ENCODE measurements at regions not wholly inside any gene's neighbourhood (a gene's known extent, or its start where the extent isn't known, plus 50 kb on each side); places are given as distances from the start of the nearest gene placed in this dataset.

DNA sequence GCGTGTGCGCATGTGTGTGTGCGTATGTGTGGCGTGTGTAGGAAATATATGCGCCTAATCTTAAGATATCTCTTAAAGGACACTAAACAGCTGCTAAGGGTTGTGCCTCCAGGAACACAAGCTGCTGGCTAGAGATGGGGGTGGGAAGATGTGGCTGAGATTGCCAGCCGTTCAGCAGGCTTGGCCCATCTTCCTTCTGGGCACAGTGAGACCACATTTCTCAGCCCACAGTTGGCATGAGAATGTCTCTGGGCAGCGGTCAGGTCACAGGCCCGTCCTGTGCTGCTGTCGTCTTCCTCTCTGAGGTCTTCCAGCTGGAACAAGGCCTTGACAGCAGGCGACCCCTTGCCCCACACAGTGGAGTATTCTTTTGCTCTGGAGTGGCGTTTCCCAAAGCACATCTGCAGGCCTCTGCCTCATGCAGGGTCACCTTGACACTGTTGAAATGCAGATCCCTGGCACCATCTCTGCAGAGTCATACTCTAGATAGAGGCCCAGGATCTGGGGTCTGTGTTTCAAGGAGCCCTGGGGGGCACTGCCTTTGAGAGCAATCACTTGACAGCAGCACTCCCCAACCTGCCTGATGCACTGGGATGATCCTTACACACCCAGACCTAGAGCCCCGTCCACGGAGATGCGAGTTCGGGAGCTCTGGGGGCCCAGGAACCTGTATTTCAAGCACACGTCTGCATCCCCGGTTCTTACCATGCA lies 335.5 kb upstream of the SFSWAP start:
- TF ChIP-seq, protein P1, sequence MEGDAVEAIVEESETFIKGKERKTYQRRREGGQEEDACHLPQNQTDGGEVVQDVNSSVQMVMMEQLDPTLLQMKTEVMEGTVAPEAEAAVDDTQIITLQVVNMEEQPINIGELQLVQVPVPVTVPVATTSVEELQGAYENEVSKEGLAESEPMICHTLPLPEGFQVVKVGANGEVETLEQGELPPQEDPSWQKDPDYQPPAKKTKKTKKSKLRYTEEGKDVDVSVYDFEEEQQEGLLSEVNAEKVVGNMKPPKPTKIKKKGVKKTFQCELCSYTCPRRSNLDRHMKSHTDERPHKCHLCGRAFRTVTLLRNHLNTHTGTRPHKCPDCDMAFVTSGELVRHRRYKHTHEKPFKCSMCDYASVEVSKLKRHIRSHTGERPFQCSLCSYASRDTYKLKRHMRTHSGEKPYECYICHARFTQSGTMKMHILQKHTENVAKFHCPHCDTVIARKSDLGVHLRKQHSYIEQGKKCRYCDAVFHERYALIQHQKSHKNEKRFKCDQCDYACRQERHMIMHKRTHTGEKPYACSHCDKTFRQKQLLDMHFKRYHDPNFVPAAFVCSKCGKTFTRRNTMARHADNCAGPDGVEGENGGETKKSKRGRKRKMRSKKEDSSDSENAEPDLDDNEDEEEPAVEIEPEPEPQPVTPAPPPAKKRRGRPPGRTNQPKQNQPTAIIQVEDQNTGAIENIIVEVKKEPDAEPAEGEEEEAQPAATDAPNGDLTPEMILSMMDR (IDR thresholded peaks at IDR 0.05) = no peak
- TF ChIP-seq POLR2A (IDR thresholded peaks at IDR 0.05) = no peak

All from esophagus squamous epithelium (tissue), 4 donors.